ENCODE measurements at regions not wholly inside any gene's neighbourhood (a gene's known extent, or its start where the extent isn't known, plus 50 kb on each side); places are given as distances from the start of the nearest gene placed in this dataset.
"Not testable (repeated sequence)": the region's sequence is repeated elsewhere in the genome, so short reads cannot be mapped to it uniquely, and the experiment has no call there.

DNA sequence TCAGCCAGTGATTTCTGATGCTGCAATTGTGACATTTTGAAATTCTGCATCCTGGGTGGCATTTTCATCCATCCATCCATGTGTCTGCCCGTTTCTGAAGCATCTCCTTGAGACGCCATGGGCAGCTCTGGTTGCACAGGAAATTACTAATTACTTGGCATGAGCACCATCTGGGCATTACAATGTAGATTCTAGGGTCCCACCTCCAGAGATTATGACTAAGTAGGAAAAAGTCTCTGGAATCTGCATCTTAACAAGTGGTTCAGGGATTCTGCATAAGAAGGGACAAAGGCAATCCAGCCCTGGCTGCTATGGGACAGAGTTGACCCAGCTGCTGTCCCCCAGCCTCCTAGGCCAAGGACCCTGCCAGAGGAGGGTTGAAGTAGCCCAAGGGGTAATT is 65.3 kb downstream of the CUZD1 start:
- TF ChIP-seq, protein P1, sequence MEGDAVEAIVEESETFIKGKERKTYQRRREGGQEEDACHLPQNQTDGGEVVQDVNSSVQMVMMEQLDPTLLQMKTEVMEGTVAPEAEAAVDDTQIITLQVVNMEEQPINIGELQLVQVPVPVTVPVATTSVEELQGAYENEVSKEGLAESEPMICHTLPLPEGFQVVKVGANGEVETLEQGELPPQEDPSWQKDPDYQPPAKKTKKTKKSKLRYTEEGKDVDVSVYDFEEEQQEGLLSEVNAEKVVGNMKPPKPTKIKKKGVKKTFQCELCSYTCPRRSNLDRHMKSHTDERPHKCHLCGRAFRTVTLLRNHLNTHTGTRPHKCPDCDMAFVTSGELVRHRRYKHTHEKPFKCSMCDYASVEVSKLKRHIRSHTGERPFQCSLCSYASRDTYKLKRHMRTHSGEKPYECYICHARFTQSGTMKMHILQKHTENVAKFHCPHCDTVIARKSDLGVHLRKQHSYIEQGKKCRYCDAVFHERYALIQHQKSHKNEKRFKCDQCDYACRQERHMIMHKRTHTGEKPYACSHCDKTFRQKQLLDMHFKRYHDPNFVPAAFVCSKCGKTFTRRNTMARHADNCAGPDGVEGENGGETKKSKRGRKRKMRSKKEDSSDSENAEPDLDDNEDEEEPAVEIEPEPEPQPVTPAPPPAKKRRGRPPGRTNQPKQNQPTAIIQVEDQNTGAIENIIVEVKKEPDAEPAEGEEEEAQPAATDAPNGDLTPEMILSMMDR (IDR thresholded peaks at IDR 0.05; ENCODE audit: low read length, missing control alignments), result no peak
- peak; percentile 8 for DNase-seq (ENCODE audit: low read depth)
- no peak overlapping the region for H3K4me3 ChIP-seq (replicated peaks; ENCODE audit: low read depth, low read length)

- no peak for DNase-seq (ENCODE audit: low read depth)
- H3K4me3 ChIP-seq (replicated peaks; ENCODE audit: low read depth, low read length), result no peak overlapping the region
- TF ChIP-seq, protein P1 (IDR thresholded peaks at IDR 0.05; ENCODE audit: low read length, missing control alignments), result no peak
Measured at GRCh38 chr10:122779924-122780323, 65.7 kb downstream of the CUZD1 start.

- no peak for DNase-seq (ENCODE audit: low read depth)
- TF ChIP-seq, protein P1 (IDR thresholded peaks at IDR 0.05; ENCODE audit: low read length, missing control alignments), result no peak
Measured at GRCh38 chr10:122777515-122778059, 68.1 kb downstream of the CUZD1 start.

GRCh38 chr10:122774231-122774630 is 71.4 kb downstream of the CUZD1 start:
- H3K4me3 ChIP-seq (replicated peaks; ENCODE audit: low read depth, low read length), result no peak overlapping the region
- TF ChIP-seq, protein P1 (IDR thresholded peaks at IDR 0.05; ENCODE audit: low read length, missing control alignments), result no peak
- no peak for DNase-seq (ENCODE audit: low read depth)

More at GRCh38 chr10:122777515-122778059, 68.1 kb downstream of the CUZD1 start:
- H3K4me3 ChIP-seq (replicated peaks; ENCODE audit: low read depth, low read length), result no peak overlapping the region

DNA sequence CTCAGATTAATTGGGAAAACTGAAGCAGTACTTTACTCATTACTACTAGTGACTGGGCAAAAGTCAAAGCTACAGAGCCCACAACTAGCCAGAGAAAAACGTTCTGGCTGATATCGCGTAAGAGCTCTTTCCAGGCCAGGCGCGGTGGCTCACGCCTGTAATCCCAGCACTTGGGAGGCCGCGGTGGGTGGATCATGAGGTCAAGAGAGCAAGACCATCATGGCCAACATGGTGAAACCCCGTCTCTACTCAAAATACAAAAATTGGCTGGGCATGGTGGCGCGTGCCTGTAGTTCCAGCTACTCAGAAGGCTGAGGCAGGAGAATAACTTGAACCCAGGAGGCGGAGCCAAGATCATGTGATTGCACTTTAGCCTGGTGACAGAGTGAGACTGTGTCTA is 71.8 kb upstream of the C10orf120 start:
- not testable (repeated sequence) for H3K4me3 ChIP-seq (replicated peaks; ENCODE audit: low read depth, low read length); DNase-seq (ENCODE audit: low read depth)

- TF ChIP-seq, protein P1 (IDR thresholded peaks at IDR 0.05; ENCODE audit: low read length, missing control alignments), result no peak
- no peak for DNase-seq (ENCODE audit: low read depth)
- H3K4me3 ChIP-seq (replicated peaks; ENCODE audit: low read depth, low read length), result no peak overlapping the region
Measured at GRCh38 chr10:122768389-122768745, 68.7 kb upstream of the C10orf120 start.

DNA sequence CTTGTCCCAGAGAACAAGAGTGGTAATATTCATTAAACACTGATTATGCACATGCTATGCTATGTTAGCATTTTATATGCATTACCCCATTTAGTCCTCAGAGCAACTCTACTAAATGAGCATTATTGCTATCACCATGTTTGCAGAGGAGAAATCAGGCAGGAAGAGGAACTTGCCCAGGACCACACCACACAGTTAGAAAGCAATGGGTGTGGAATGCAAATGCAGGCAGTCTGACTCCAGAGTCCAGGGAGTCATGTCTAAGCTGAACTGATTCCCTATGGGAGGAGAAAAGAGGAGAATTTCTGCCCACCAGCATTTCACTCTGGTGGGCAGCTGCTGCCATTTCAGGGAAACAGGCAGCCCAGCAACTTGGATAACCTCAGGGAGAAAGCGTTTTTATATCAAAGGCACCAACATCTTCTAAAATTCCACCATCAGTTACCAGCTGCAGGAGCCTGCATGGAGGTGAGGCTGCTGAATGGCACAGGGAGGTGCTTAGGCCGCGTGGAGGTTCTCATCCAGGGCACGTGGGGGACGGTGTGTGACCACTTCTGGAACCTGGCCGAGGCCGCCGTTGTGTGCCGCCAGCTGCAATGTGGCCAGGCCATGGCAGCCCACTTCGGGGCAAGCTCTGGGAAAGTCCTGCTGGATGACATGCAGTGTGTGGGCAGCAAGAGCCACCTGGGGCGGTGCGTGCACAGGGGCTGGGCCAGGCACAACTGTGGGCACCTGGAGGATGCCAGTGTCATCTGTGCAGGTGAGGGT is 68.2 kb upstream of the C10orf120 start:
- H3K4me3 ChIP-seq (replicated peaks; ENCODE audit: low read depth, low read length), result no peak overlapping the region
- TF ChIP-seq, protein P1 (IDR thresholded peaks at IDR 0.05; ENCODE audit: low read length, missing control alignments), result no peak
- DNase-seq (ENCODE audit: low read depth), result no peak

Data from fibroblast of pulmonary artery (primary cell).